ENCODE measurements at regions not wholly inside any gene's neighbourhood (a gene's known extent, or its start where the extent isn't known, plus 50 kb on each side); places are given as distances from the start of the nearest gene placed in this dataset.

DNA sequence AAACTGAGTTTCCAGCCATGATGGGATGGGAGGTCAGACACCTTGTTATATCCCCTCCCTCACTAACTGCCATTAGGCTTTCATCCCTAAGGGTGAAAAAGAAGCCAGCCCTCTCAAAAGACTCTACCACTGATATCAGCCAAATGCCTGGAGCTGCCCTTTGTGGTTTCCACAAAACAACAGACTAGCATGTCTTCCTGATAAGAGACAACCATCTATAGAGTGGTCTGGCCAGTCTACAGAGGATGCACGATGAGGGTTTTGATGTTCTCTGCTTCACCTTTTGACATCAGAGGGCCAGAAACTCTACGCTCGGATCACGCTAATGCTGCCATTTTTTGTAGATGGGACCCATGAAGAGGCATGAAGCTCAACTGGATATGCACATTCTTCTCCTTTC, 61.7 kb upstream of the ARHGAP18 start:
- TF ChIP-seq, protein P1, sequence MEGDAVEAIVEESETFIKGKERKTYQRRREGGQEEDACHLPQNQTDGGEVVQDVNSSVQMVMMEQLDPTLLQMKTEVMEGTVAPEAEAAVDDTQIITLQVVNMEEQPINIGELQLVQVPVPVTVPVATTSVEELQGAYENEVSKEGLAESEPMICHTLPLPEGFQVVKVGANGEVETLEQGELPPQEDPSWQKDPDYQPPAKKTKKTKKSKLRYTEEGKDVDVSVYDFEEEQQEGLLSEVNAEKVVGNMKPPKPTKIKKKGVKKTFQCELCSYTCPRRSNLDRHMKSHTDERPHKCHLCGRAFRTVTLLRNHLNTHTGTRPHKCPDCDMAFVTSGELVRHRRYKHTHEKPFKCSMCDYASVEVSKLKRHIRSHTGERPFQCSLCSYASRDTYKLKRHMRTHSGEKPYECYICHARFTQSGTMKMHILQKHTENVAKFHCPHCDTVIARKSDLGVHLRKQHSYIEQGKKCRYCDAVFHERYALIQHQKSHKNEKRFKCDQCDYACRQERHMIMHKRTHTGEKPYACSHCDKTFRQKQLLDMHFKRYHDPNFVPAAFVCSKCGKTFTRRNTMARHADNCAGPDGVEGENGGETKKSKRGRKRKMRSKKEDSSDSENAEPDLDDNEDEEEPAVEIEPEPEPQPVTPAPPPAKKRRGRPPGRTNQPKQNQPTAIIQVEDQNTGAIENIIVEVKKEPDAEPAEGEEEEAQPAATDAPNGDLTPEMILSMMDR (IDR thresholded peaks at IDR 0.05): no peak
- TF ChIP-seq POLR2A (IDR thresholded peaks at IDR 0.05): no peak
